ENCODE measurements at regions not wholly inside any gene's neighbourhood (a gene's known extent, or its start where the extent isn't known, plus 50 kb on each side); places are given as distances from the start of the nearest gene placed in this dataset.

- no peak for DNase-seq (ENCODE audit: low spot score, unreplicated experiment)
- Mint-ChIP-seq H3K4me3 (ENCODE audit: low read depth) (no peak overlapping the region), H3K36me3 (ENCODE audit: insufficient read depth) (no peaks in the 10 kb centered on the region), H3K27me3 (peaks cover 21% of the 10 kb centered on the region), H3K4me1 (ENCODE audit: low read depth) (peaks cover 15% of the 10 kb centered on the region), H3K9me3 (ENCODE audit: low read depth) (no peaks in the 10 kb centered on the region), H3K27ac (no peak overlapping the region)
- TF ChIP-seq CTCF (IDR thresholded peaks at IDR 0.05; ENCODE audit: unreplicated experiment), result no peak
These were observed 89.9 kb upstream of the SYNDIG1 start for GRCh38 chr20:24379484-24379927.

GRCh38 chr20:24378661-24379483 is 90.6 kb upstream of the SYNDIG1 start:
- Mint-ChIP-seq H3K27me3 (peaks cover 21% of the 10 kb centered on the region), H3K4me3 (ENCODE audit: low read depth) (no peak overlapping the region), H3K9me3 (ENCODE audit: low read depth) (no peaks in the 10 kb centered on the region), H3K4me1 (ENCODE audit: low read depth) (peaks cover 9% of the 10 kb centered on the region), H3K36me3 (ENCODE audit: insufficient read depth) (no peaks in the 10 kb centered on the region), H3K27ac (no peak overlapping the region)
- no peak for DNase-seq (ENCODE audit: low spot score, unreplicated experiment)
- TF ChIP-seq CTCF (IDR thresholded peaks at IDR 0.05; ENCODE audit: unreplicated experiment), result no peak

- TF ChIP-seq CTCF (IDR thresholded peaks at IDR 0.05; ENCODE audit: unreplicated experiment), result no peak
- Mint-ChIP-seq H3K27me3 (peaks cover 19% of the 10 kb centered on the region), H3K9me3 (ENCODE audit: low read depth) (no peaks in the 10 kb centered on the region), H3K4me3 (ENCODE audit: low read depth) (no peak overlapping the region), H3K27ac (no peak overlapping the region), H3K4me1 (ENCODE audit: low read depth) (no peaks in the 10 kb centered on the region), H3K36me3 (ENCODE audit: insufficient read depth) (no peaks in the 10 kb centered on the region)
- DNase-seq (ENCODE audit: low spot score, unreplicated experiment), result no peak
These were observed 92.9 kb upstream of the SYNDIG1 start for GRCh38 chr20:24376311-24377099.

- Mint-ChIP-seq H3K36me3 (ENCODE audit: insufficient read depth) (no peaks in the 10 kb centered on the region), H3K9me3 (ENCODE audit: low read depth) (no peaks in the 10 kb centered on the region), H3K4me3 (ENCODE audit: low read depth) (no peak overlapping the region), H3K4me1 (ENCODE audit: low read depth) (no peaks in the 10 kb centered on the region), H3K27ac (no peak overlapping the region), H3K27me3 (no peaks in the 10 kb centered on the region)
- DNase-seq (ENCODE audit: low spot score, unreplicated experiment), result no peak
- no peak for TF ChIP-seq CTCF (IDR thresholded peaks at IDR 0.05; ENCODE audit: unreplicated experiment)
These were observed 96.1 kb upstream of the SYNDIG1 start for GRCh38 chr20:24373372-24373771.

- no peak overlapping the region for H3K27ac Mint-ChIP-seq
- no peaks in the 10 kb centered on the region for H3K4me1 Mint-ChIP-seq (ENCODE audit: low read depth)
- peaks cover 4% of the 10 kb centered on the region for H3K27me3 Mint-ChIP-seq
- no peaks in the 10 kb centered on the region for H3K9me3 Mint-ChIP-seq (ENCODE audit: low read depth)
- no peak overlapping the region for H3K4me3 Mint-ChIP-seq (ENCODE audit: low read depth)
- no peak for DNase-seq (ENCODE audit: low spot score, unreplicated experiment)
- H3K36me3 Mint-ChIP-seq (ENCODE audit: insufficient read depth), result no peaks in the 10 kb centered on the region
- TF ChIP-seq CTCF (IDR thresholded peaks at IDR 0.05; ENCODE audit: unreplicated experiment), result no peak
These were observed 98.3 kb upstream of the SYNDIG1 start for GRCh38 chr20:24370911-24371695.

Measured in progenitor cell of endocrine pancreas (in vitro differentiated cells).